H1 (cell line): ENCODE measurements at regions not wholly inside any gene's neighbourhood (a gene's known extent, or its start where the extent isn't known, plus 50 kb on each side); places are given as distances from the start of the nearest gene placed in this dataset.

Experiments
- CREB1 ChIP-seq: IDR thresholded peaks from 2 replicates; pipeline ENCODE4 v1.6.1; 2012; ENCODE audit warnings: inconsistent platforms
- HDAC6 ChIP-seq: IDR thresholded peaks from one replicate; pipeline ENCODE4 v1.7.1; 2012; ENCODE audit warnings: low read depth, mild to moderate bottlenecking, inconsistent platforms, low read length, moderate library complexity
- POLR2A ChIP-seq, 2 experiments: IDR thresholded peaks; 1 replicate in 1 of 2; 2 replicates in 1 of 2; pipeline ENCODE4 v1.6.1; 2011; ENCODE audit warnings: low read depth in 2 of 2, low read length in 2 of 2, mild to moderate bottlenecking in 2 of 2; ENCODE audit errors: control extremely low read depth in 1 of 2
- TBP ChIP-seq: IDR thresholded peaks from 2 replicates; pipeline ENCODE4 v1.6.1; 2011; ENCODE audit warnings: low read depth, low read length, improper control_type of control experiment
- TF ChIP-seq, protein P1 (sequence below): fragments of 300-600 bp; sonication (generic); IDR thresholded peaks from 2 replicates; pipeline ENCODE4 v1.7.1; 2012; ENCODE audit warnings: low read length, moderate library complexity, mild to moderate bottlenecking, inconsistent platforms; ENCODE audit not compliant: insufficient replicate concordance

DNA sequence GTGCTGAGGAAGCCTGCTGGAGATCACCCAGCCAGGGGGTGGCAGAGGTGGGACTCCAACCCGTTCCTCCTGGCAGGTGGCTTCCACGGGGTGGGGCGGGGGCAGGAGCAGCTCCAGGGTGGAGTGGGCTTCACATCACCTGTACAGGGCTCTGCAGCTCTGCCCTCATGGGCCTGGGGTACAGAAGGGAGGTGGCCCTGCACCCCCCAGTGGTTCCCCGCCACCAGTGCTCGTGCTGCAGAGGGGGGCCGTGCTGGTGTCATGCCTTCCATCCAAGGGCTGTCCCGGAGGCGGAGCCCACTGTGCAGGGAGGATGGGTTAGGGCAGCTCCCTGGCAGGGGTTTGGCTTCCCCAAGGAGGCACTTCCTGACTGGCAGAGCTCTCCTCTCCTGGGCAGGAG is 76.4 kb upstream of the SHISAL1 start (continued):
- TF ChIP-seq, protein P1, sequence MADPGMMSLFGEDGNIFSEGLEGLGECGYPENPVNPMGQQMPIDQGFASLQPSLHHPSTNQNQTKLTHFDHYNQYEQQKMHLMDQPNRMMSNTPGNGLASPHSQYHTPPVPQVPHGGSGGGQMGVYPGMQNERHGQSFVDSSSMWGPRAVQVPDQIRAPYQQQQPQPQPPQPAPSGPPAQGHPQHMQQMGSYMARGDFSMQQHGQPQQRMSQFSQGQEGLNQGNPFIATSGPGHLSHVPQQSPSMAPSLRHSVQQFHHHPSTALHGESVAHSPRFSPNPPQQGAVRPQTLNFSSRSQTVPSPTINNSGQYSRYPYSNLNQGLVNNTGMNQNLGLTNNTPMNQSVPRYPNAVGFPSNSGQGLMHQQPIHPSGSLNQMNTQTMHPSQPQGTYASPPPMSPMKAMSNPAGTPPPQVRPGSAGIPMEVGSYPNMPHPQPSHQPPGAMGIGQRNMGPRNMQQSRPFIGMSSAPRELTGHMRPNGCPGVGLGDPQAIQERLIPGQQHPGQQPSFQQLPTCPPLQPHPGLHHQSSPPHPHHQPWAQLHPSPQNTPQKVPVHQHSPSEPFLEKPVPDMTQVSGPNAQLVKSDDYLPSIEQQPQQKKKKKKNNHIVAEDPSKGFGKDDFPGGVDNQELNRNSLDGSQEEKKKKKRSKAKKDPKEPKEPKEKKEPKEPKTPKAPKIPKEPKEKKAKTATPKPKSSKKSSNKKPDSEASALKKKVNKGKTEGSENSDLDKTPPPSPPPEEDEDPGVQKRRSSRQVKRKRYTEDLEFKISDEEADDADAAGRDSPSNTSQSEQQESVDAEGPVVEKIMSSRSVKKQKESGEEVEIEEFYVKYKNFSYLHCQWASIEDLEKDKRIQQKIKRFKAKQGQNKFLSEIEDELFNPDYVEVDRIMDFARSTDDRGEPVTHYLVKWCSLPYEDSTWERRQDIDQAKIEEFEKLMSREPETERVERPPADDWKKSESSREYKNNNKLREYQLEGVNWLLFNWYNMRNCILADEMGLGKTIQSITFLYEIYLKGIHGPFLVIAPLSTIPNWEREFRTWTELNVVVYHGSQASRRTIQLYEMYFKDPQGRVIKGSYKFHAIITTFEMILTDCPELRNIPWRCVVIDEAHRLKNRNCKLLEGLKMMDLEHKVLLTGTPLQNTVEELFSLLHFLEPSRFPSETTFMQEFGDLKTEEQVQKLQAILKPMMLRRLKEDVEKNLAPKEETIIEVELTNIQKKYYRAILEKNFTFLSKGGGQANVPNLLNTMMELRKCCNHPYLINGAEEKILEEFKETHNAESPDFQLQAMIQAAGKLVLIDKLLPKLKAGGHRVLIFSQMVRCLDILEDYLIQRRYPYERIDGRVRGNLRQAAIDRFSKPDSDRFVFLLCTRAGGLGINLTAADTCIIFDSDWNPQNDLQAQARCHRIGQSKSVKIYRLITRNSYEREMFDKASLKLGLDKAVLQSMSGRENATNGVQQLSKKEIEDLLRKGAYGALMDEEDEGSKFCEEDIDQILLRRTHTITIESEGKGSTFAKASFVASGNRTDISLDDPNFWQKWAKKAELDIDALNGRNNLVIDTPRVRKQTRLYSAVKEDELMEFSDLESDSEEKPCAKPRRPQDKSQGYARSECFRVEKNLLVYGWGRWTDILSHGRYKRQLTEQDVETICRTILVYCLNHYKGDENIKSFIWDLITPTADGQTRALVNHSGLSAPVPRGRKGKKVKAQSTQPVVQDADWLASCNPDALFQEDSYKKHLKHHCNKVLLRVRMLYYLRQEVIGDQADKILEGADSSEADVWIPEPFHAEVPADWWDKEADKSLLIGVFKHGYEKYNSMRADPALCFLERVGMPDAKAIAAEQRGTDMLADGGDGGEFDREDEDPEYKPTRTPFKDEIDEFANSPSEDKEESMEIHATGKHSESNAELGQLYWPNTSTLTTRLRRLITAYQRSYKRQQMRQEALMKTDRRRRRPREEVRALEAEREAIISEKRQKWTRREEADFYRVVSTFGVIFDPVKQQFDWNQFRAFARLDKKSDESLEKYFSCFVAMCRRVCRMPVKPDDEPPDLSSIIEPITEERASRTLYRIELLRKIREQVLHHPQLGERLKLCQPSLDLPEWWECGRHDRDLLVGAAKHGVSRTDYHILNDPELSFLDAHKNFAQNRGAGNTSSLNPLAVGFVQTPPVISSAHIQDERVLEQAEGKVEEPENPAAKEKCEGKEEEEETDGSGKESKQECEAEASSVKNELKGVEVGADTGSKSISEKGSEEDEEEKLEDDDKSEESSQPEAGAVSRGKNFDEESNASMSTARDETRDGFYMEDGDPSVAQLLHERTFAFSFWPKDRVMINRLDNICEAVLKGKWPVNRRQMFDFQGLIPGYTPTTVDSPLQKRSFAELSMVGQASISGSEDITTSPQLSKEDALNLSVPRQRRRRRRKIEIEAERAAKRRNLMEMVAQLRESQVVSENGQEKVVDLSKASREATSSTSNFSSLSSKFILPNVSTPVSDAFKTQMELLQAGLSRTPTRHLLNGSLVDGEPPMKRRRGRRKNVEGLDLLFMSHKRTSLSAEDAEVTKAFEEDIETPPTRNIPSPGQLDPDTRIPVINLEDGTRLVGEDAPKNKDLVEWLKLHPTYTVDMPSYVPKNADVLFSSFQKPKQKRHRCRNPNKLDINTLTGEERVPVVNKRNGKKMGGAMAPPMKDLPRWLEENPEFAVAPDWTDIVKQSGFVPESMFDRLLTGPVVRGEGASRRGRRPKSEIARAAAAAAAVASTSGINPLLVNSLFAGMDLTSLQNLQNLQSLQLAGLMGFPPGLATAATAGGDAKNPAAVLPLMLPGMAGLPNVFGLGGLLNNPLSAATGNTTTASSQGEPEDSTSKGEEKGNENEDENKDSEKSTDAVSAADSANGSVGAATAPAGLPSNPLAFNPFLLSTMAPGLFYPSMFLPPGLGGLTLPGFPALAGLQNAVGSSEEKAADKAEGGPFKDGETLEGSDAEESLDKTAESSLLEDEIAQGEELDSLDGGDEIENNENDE = no peak
- TF ChIP-seq POLR2A (IDR thresholded peaks at IDR 0.05; ENCODE audit: control extremely low read depth in 1 of 2, low read depth in 2 of 2, low read length in 2 of 2) = no peak
- no peak for TF ChIP-seq TBP
- no peak for TF ChIP-seq CREB1
- TF ChIP-seq HDAC6 = no peak
- TF ChIP-seq, all 59 proteins: peak for 0
